NK-92 treated with Interleukin-12 subunit alpha and Interleukin-12 subunit beta, amount 100 ng/mL, for 24 hours (cell line): ENCODE measurements at regions not wholly inside any gene's neighbourhood (a gene's known extent, or its start where the extent isn't known, plus 50 kb on each side); places are given as distances from the start of the nearest gene placed in this dataset.
"Not testable (repeated sequence)": the region's sequence is repeated elsewhere in the genome, so short reads cannot be mapped to it uniquely, and the experiment has no call there.

ENCODE experiments used
- DNase-seq: peaks from one replicate; lab custom pipeline; 2025; lab: John Stamatoyannopoulos, UW

DNA sequence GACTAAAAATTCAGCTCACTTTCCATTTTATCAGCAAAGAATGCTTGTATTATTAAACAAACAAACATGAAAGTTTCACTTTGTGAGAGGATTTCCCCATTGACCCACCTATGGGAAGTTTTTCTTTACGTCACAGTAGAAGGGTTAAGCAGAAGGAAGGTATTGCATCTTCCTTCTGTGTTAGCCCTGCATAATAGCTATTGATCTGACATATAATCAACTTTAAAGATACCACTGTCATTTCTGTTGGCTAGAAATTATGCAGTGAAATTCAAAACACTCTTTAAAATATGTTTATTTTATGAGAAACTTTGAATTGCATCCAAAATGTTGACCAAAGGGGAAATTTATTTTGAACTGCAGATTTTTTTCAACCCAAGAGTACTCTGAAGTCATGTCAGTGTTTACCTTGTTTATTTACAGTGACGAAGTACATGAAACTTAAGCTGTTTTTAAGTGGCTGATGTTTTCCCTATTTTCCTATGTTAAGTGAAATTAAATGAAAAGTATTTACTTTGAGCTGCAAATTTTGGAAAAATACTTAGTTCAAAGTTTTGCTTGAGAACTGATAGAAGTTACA is 566.4 kb downstream of the ZEB2 start:
- DNase-seq: no peak

DNA sequence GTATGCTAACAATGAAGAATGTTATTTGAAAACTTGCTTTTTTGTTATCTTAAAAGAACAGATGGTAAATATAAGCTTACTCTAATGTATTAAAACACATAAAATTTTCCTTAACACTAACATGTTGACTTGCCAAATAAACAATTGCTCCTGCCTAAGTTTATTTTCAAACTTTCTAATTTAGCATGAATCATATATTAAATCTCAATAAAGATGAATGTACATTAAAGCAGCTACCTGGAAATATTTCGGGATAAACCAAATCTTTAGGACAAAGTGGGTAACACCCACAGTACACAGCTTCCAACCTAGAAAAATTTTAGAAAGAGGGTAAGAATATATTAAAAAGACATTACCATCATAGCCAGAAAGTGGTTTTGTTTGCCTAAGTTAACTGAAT is 567.4 kb downstream of the ZEB2 start:
- DNase-seq: no peak

DNA sequence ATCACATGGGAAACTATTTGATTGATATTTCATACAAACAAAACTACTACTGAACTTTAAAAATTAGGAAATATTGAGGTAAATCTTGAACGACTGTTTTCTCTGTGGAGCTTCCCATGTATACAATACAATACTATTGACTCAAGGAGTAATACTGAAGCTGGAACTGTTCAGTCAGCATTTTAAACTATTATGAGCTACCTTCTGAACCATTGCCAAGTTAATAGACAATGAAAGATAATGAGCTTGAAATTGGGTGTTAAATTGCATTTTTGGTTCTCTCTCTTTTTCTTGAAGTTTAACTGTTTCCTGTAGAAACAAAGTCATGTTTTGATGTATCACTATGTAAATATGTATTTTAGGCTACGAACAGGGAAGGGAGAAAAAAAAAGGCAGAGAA is 569.2 kb downstream of the ZEB2 start:
- no peak for DNase-seq

DNA sequence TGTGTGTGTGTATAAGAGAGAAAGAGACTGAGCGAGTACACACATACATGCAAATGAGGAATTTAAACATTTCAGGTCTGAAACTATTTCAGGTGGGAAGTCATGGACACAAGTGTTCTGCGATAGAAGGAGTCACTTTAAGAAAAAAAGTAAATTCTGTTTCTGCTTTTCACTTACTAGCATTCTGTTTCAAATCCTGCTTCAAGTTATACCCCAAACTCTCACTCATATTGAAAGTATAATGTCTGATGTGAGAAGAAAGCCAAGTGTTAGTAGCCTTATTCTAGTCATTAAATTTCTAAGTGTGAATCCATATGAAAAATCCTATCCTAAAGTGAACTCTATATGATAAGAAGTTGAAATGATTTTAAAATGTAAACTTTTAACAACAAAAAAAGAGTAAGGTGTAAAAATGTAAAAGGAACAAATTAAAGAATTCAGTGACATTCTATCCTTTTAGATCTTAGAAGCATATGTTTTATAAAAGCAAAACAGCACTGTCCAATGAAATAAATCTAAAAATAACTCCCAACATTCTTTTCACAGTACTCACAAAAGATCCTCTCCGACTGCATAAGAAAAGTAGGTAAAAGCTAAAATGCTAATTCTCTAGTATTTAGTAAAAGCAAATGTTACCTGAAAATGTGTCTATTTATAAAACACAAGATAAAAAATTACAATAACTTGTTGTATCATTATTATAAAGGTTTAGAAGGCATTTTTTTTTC is 570.6 kb downstream of the ZEB2 start:
- no peak for DNase-seq

DNA sequence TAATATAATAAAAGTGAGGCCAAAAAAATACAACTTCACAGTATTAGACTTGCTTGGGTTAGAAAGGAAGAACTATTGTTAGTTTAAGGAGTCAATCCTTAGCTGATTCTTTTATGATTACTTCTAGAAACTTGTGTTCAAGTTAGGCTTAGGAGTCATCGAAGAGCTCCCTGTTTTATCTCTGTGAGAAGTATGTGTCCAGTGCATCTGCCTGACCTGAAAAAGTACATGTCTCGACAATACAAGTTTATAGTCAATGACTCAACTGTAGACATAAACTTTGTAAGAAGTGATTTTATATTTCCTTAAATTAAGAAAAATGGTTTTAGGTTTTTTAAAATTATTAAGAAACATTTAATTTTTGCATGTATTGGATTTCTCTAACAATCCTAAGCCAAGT is 571.2 kb downstream of the ZEB2 start:
- no peak for DNase-seq

DNA sequence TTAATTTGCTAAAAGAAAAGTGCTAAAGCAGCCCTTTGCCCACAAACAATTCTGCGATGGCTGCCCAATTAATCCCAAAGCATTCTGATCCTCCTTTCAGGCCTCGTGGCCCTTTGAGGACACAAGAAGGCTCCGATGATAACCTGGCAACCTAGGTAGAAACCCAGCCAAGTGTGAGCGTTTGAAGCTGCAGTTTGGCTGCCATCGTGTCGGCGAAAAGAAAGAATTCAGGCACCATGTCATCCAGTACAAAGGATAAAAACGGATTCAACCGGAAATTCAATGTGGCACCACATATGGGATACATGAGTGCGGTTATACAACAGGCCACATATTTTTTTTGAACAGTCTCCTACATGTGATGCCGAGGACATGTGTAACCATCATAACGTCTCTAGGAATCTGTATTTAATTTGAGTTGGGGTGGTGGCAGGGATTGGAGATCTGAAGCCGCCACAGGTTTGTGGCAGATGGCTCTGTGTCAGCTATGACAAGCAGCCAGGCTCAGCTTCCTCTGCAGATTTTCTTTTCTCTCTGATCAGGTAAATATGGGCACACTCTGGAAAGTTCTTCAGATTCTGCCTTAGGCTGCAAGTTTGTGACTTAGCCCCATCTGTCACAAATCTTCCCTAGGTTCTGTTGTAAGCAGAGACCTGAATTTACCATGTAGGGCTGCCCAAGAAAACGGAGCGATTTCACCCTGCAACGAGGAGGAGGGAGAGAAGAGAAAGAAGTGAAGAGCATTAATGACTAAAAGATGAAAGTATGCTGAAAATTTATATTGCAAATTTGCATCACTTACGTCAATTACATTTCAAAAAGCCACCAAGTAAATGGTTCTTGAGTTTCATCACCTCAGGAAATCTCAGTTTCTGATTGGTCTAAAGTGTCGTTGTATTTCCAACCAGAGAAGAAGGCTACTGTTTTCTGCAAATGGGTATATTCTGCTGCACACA is 573.2 kb downstream of the ZEB2 start:
- no peak for DNase-seq

DNA sequence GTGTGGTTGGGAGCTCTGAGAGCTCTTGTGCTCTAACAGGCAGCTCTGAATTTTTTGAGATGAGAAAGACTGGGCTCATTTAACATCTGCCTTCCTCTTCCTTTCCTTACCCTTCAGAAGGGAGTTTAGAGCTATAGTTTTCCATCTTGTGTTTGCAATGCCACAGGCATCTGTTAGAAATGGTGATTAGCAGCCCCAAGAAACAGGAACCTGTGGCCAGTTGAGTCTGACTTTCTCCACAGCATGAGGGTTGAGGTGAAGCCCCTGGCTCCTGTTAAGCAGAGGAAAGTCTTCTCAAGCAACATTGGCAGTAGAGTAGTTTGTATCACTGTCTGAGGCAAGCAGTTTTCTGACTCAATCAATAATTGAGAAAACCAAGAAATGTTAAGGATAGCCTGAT is 577.4 kb downstream of the ZEB2 start:
- DNase-seq: no peak

DNA sequence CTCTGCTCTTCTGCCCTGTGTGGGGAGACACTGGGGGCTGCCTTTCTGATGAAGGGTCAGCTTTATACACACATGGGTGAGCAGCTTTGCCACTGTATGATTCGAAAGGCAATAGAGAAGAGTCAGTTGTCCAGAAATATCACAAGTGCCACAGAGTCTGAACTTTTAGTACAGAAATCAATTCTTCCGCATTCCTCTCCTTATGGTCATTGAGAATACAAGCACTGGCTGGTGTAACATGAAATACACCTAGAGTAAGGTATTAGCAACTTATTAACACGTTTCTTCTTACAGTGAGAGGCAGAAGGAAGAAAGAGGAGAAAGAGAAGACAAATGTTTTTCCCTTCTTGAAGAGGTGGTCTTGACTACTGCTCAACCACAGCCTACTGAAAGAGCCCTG is 579.2 kb downstream of the ZEB2 start:
- DNase-seq: no peak

DNA sequence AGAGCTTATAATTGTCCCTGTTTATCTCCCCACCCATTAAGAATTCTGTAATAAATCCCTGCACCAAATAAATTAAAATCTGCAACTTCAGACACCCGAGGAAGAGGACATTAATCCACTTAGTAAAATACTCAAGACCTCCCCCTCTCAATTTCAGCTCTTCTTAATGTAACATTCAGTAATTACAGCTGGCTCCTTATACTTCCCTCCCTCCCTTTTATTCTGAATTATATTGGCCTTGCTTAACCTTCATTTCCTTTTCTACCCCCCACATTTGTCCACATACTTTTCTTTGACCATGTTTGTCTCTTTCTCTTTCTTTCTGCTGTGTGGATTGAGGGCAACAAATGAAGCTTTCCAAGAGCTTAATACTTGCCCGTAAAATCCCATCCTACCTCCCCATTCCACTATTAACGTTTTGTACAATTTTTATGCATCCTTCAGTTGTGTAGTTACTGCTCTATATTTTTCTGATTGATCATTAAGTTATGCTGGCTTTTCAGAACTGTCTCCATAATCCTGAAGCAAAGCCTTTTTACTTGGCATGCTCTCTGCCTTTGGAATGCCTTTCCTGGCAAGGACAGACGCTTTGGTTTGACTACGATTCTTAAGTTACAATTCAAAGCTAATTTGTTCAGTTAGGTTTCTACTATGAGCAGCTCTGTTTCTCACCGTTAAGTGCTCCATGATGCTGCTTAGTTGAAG is 580.1 kb downstream of the ZEB2 start:
- DNase-seq: no peak

DNA sequence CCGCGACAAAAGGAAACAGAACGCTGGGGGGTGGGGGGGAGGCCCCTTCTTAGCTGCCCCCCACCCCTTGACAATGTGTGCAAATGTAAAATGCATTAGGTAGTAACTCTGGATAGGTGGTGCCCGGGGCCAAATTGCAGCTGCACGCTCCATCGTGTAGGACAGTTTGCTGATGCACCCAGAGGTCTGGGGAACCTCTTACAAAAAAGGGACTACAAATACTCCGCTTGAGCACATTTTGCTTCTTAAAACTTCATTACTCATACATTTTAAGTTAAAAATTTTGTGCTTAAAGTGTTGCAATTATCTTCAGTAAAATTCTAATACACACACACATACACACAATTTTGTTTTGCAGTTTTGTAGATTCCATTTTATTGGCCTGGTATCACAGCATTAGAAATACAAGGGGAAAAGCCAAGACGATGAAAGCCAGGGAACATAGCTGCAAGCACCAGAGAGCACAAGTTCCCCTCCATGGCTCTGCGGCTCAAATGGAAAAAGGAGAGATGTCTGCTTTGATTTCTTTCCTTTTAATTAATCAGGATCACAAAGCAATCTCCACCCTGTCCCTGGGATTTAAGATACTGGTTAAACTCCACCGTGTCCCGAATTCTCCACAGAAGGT is 582.1 kb downstream of the ZEB2 start:
- no peak for DNase-seq

DNA sequence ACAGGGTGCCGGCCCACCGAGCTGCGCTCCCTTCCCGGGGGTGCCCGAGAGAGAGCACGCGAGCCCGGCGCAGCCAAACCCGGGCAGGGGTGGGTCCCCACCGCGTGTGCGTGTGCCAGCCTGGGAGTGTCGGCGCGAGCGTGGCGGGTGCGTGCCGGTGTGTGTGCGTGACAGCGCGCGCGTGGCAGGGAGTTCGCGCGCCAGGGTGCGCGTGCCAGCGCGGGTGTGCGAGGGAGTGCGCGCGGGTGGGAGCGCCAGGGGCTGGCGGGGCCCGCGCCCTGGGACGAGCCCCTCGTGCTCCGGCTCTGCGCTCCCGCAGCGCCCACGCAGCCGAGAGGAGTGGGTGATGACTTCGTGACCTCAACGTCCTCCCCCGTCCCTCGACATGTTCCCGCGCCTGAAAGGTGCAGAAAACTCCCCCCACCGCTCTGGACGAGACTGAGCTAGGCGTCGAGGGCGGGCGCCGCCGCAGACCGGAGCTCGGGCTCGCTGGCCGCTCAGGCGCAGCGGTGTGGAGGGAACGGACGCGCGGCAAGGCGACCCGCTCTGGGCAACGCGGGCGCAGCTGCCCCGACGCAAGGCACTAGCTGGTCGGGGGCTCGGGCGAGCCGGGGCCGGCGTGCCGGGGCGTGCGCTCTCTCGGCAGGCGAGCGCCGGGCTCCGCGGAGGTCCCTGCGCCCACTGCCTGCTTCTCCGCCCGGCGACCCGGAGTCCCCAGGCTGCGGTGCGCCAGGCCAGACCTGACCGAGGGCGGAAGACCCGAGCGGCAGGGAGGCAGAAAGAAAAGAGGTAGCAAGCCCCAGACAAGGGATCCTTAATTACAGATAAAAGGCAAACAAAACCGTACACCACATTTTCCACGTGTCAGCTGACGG is 582.8 kb downstream of the ZEB2 start:
- no peak for DNase-seq

DNA sequence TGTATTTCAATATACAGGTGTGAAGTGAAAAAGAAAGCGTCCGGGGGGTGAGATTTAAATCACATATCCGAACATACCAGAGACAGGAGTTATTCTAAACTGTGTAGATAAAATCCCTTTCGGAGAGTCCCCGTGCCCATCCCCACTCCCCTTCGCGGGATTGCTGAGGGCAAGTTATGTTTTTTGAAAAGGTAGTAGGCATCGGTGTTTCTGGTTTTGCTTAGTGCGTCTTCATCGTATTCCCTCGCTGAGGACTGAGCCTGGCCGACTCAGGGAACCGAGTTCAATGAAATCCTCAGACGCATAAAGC is 583.4 kb downstream of the ZEB2 start:
- no peak for DNase-seq

DNA sequence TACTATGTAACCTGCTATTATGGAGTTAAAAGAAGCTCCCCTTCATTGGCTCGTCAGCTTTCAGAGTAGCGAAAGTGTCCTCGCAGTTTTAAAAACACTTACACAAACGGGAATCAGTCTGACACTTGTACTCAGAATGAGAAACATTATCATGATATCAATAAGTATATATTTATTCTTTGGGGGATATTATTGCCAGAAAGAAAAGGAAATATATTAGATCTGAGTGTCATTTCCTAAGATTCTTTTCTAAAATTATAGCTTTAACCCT is 584.5 kb downstream of the ZEB2 start:
- no peak for DNase-seq

DNA sequence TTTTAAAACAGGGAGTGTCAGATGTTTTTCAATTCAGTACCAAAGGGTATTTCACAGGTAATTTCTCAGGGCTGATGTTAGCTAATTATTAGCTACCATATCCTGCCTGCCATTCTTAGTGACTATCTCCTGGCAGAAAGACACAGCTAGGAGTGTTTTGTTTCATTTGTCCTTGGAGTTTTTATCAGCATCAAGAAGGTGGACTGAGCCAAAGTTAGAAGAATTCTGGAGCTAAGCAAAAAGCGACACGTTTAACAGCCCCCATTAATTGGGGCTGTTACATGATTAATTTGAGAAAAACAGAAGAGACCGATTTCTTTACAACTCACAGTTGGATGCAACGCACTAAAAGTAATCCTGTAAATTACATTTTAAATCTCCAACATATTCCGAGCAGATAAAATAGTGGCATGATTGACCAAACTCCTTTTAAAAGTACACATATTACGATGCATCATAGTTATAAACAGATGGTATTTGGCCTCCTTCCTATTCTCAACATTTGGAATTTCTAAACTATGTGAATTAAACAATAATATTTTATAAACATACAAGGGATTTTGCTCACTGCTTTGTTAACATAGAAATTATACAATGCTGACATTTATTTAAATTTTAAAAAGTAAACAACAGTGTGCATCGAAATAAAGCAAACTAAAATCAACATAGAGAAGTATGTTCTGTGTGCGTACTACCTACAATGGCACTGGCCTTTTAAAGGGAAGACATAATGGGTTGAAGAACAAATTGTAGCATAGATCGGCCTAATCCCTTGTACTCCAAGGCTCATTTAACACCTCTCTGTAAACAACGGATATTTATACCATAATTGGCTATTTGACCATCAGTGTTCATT is 585.1 kb downstream of the ZEB2 start:
- no peak for DNase-seq

DNA sequence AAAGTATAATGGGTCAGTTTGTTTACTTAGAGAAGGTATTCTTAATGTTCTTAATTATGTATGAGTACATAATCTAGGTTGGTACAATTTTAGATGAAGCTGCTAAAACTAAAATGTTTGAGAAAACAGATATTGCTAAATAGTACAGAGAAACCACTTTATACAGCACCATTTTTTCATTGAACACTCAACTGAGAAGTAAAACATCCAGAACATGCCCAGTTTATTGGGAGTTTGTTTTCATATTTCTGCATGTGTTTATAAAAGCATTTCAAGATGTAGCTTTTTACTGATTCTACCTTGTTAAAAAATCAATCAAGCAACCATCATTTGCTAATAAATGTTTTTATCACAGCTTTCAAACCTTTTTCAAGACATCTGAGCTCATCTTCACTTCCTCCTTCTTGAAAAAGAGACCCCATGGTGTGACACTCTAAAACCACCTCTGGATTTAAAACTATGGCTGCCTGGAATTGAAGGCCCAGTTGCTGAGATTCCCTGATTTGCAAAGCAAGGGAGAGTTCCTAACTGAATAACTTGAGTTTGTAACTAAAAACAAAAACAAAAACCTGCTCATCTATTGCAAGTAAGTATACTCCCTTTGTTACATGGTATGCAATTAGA is 585.9 kb downstream of the ZEB2 start:
- no peak for DNase-seq

DNA sequence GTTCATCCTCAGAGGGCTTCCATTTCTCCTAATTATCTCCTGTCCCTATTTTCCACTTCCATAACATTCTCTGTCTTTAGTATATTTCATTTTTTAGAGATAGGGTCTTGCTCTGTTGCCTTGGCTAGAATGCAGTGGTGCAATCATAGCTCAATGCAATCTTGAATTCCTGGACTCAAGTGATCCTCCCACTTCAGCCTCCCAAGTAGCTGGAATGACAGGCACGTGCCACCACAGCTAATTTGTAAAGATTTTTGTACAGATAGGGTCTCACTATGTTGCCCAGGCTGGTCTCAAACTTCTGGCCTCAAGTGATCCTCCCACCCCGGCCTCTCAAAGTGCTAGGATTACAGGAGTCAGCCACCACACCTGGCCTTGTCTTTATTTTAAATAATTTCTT is 589.0 kb downstream of the ZEB2 start:
- DNase-seq: no peak

DNA sequence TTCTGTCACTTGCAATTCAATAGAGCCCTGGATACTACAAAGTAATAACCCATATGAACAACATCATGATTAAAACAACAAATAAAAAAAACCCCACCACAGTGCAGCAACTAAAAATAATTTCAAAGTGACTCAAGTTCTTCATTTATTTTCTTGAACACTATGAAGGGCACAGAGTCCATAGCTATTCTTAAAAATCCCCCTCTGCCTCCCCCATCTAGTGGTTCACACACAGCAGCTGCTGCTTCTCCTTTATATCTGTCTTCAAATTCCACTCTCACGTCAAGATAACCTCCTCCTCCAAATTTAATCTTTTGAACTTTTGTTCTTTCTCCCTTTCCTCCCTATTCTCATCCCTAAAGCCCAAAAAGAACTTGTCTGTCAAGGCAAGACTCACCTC is 591.3 kb downstream of the ZEB2 start:
- no peak for DNase-seq

DNA sequence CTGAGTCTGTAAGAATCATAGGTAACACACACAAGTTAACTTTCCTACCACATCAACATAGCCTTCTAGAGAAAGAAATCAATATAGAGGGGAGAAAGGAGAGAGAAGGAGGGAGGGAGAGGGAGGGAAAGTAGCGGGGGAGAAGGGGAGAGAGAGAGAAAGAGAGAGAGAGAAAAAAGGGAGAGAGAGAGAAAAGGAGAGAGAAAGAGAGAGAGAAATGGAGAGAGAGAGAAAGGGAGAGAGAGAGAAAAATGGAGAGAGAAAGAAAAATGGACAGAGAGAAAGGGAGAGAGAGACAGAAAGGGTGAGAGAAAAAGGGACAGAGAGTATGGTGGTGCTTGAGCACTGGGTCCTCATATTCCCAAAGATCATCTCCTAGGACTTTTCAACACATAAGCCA is 591.7 kb downstream of the ZEB2 start:
- no peak for DNase-seq

DNA sequence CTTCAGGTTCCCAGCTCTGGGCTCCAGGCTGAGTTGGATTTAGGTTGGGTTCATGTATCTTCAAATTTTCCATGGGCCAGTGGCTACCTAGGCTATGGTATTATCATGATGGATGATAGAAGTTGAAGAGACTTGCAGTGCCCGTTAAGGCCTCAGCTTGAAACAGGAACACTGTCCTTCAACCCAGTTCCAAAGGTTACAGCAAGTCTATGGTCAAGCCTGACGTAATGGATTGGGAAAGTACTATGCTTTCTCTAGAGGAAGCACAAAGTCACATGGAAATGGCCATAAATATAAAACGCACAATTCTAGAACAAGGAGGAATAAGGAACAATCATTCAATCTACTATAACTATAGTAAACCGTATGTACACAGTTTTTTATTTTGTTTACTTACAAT is 593.2 kb downstream of the ZEB2 start:
- DNase-seq: no peak

DNA sequence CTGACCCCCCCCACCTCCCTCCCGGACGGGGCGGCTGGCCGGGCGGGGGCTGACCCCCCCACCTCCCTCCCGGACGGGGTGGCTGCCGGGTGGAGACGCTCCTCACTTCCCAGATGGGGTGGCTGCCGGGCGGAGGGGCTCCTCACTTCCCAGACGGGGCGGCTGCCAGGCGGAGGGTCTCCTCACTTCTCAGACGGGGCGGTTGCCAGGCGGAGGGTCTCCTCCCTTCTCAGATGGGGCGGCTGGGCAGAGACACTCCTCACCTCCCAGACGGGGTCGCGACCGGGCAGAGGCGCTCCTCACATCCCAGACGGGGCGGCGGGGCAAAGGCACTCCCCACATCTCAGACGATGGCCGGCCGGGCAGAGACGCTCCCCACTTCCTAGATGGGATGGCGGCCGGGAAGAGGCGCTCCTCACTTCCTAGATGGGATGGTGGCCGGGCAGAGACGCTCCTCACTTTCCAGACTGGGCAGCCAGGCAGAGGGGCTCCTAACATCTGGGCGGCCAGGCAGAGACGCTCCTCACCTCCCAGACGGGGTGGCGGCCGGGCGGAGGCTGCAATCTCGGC is 597.6 kb downstream of the ZEB2 start:
- not testable (repeated sequence) for DNase-seq
